Stomach (tissue), 8 donors: ENCODE measurements at regions not wholly inside any gene's neighbourhood (a gene's known extent, or its start where the extent isn't known, plus 50 kb on each side); places are given as distances from the start of the nearest gene placed in this dataset.

Experiments
- DNase-seq, 2 donors: peaks; one replicate each; pipeline versions ENCODE4 v3.0.0 to v3.0.0-alpha.2; 2013 to 2019
- H3K27ac ChIP-seq, 5 donors: fragments of 200-600 bp in 4 of 5; sonication (generic) in 4 of 5; one replicate each; pipeline ENCODE4 v1.5.1; 2013 to 2019; ENCODE audit warnings: mild to moderate bottlenecking in 1 of 5, moderate library complexity in 1 of 5
- H3K27me3 ChIP-seq, 3 donors: fragments of 200-600 bp; sonication (generic); one replicate each; pipeline ENCODE4 v1.5.1; 2017 to 2019; ENCODE audit warnings: mixed run types in 1 of 3
- H3K36me3 ChIP-seq, 4 donors: fragments of 200-600 bp; sonication (generic); 1 replicate in 3 of 4; 2 replicates in 1 of 4; pipeline ENCODE4 v1.5.1; 2016 to 2019
- H3K4me1 ChIP-seq, 4 donors: fragments of 200-600 bp; sonication (generic); one replicate each; pipeline ENCODE4 v1.5.1; 2016 to 2019
- H3K4me3 ChIP-seq, 4 donors: fragments of 200-600 bp; sonication (generic) in 3 of 4; one replicate each; pipeline ENCODE4 v1.5.1; 2016 to 2019; ENCODE audit warnings: mild to moderate bottlenecking in 1 of 4
- H3K9me3 ChIP-seq, 4 donors: fragments of 200-600 bp; sonication (generic); one replicate each; pipeline ENCODE4 v1.5.1; 2016 to 2019
- EP300 ChIP-seq: sonication (generic); formaldehyde crosslinking; IDR thresholded peaks from one replicate; pipeline ENCODE4 v1.6.1; 2017; ENCODE audit warnings: antibody characterized with exemption
- POLR2A ChIP-seq, 4 donors: fragments of 450-650 bp; IDR thresholded peaks; one replicate each; pipeline ENCODE4 v1.6.1; 2016; ENCODE audit warnings: antibody characterized with exemption in 4 of 4, control low read depth in 2 of 4, mild to moderate bottlenecking in 1 of 4, moderate library complexity in 1 of 4
- POLR2AphosphoS5 ChIP-seq, 3 donors: sonication (generic); formaldehyde crosslinking; IDR thresholded peaks; one replicate each; pipeline ENCODE4 v1.6.1; 2016; ENCODE audit warnings: antibody characterized with exemption in 3 of 3
- WGBS, 5 donors: extraction: QIAGEN DNeasy Blood & Tissue Kit in 3 of 5; methylation state at CpG; one replicate each; pipeline versions ENCODE4 v1.1.5 to v1.1.7; 2013 to 2018; 5-methylcytosine and 5-hydroxymethylcytosine counted together
- intact Hi-C: fragments of 100-400 bp; cut with DNase I; formaldehyde crosslinking; loops from one replicate; pipeline ENCODE4 v1.15.1; 2023; ENCODE audit warnings: low total_unique reads
- TF ChIP-seq, protein P1 (sequence below), 7 experiments: fragments of 450-650 bp in 4 of 7; fragments of 200-600 bp in 3 of 7; sonication (generic) in 3 of 7; IDR thresholded peaks; one replicate each; pipeline ENCODE4 v1.5.1; 2016 to 2019; ENCODE audit warnings: antibody characterized with exemption in 7 of 7, control low read depth in 2 of 7, mild to moderate bottlenecking in 1 of 7
- donor health status: healthy with polysubstance abuse.
- donor health status: Bipolar disorder and iron deficiency.
- donor health status: healthy.

- no peak overlapping the region for H3K27ac ChIP-seq
- no peaks in the 10 kb centered on the region for H3K27me3 ChIP-seq
- WGBS, 5 donors: 34 to 48% (median 42%) methylated on average over 2 of the region's 2 CpGs
- TF ChIP-seq POLR2A (IDR thresholded peaks at IDR 0.05) (no peak), POLR2AphosphoS5 (IDR thresholded peaks at IDR 0.05) (no peak), EP300 (no peak)
- TF ChIP-seq, protein P1, sequence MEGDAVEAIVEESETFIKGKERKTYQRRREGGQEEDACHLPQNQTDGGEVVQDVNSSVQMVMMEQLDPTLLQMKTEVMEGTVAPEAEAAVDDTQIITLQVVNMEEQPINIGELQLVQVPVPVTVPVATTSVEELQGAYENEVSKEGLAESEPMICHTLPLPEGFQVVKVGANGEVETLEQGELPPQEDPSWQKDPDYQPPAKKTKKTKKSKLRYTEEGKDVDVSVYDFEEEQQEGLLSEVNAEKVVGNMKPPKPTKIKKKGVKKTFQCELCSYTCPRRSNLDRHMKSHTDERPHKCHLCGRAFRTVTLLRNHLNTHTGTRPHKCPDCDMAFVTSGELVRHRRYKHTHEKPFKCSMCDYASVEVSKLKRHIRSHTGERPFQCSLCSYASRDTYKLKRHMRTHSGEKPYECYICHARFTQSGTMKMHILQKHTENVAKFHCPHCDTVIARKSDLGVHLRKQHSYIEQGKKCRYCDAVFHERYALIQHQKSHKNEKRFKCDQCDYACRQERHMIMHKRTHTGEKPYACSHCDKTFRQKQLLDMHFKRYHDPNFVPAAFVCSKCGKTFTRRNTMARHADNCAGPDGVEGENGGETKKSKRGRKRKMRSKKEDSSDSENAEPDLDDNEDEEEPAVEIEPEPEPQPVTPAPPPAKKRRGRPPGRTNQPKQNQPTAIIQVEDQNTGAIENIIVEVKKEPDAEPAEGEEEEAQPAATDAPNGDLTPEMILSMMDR (IDR thresholded peaks at IDR 0.05): no peak
- intact Hi-C loops: no loop called here
- DNase-seq: no peak
- H3K9me3 ChIP-seq: no peaks in the 10 kb centered on the region
- H3K4me1 ChIP-seq: no peaks in the 10 kb centered on the region
- no peaks in the 10 kb centered on the region for H3K36me3 ChIP-seq
- no peak overlapping the region for H3K4me3 ChIP-seq
Observed at GRCh38 chr1:208369045-208369444, 124.9 kb upstream of the PLXNA2 start.

GRCh38 chr1:208369658-208370057 is 125.5 kb upstream of the PLXNA2 start:
- no peak for DNase-seq
- intact Hi-C loops: no loop called here
- Histone ChIP-seq H3K27ac (no peak overlapping the region), H3K27me3 (no peaks in the 10 kb centered on the region), H3K9me3 (no peaks in the 10 kb centered on the region), H3K4me1 (no peaks in the 10 kb centered on the region), H3K36me3 (no peaks in the 10 kb centered on the region), H3K4me3 (no peak overlapping the region)
- TF ChIP-seq POLR2AphosphoS5 (IDR thresholded peaks at IDR 0.05): no peak
- 16 to 38% (median 33%) methylated on average over 2 of the region's 2 CpGs for WGBS, 5 donors

GRCh38 chr1:208374391-208374941 is 130.3 kb upstream of the PLXNA2 start:
- Histone ChIP-seq H3K27ac (no peak overlapping the region), H3K4me1 (no peaks in the 10 kb centered on the region), H3K27me3 (no peaks in the 10 kb centered on the region), H3K36me3 (no peaks in the 10 kb centered on the region), H3K9me3 (no peaks in the 10 kb centered on the region), H3K4me3 (no peak overlapping the region)
- no peak for DNase-seq
- TF ChIP-seq, protein P1 (IDR thresholded peaks at IDR 0.05): no peak
- TF ChIP-seq POLR2AphosphoS5 (IDR thresholded peaks at IDR 0.05) (no peak), EP300 (no peak), POLR2A (IDR thresholded peaks at IDR 0.05) (no peak)
- 50 to 87% (median 70%) methylated on average over 6 of the region's 6 CpGs for WGBS, 5 donors
- intact Hi-C loops: no loop called here

GRCh38 chr1:208381481-208381880 is 137.3 kb upstream of the PLXNA2 start:
- no peak for DNase-seq
- H3K27me3 ChIP-seq: no peaks in the 10 kb centered on the region
- 17 to 62% (median 23%) methylated on average over 1 of the region's 1 CpG for WGBS, 5 donors
- no peak overlapping the region for H3K4me3 ChIP-seq
- no peaks in the 10 kb centered on the region for H3K36me3 ChIP-seq
- no peak overlapping the region for H3K27ac ChIP-seq
- intact Hi-C loops: no loop called here
- TF ChIP-seq POLR2AphosphoS5 (IDR thresholded peaks at IDR 0.05) (no peak), EP300 (no peak), POLR2A (IDR thresholded peaks at IDR 0.05) (no peak)
- TF ChIP-seq, protein P1 (IDR thresholded peaks at IDR 0.05): no peak
- H3K4me1 ChIP-seq: no peaks in the 10 kb centered on the region
- H3K9me3 ChIP-seq: no peaks in the 10 kb centered on the region

DNA sequence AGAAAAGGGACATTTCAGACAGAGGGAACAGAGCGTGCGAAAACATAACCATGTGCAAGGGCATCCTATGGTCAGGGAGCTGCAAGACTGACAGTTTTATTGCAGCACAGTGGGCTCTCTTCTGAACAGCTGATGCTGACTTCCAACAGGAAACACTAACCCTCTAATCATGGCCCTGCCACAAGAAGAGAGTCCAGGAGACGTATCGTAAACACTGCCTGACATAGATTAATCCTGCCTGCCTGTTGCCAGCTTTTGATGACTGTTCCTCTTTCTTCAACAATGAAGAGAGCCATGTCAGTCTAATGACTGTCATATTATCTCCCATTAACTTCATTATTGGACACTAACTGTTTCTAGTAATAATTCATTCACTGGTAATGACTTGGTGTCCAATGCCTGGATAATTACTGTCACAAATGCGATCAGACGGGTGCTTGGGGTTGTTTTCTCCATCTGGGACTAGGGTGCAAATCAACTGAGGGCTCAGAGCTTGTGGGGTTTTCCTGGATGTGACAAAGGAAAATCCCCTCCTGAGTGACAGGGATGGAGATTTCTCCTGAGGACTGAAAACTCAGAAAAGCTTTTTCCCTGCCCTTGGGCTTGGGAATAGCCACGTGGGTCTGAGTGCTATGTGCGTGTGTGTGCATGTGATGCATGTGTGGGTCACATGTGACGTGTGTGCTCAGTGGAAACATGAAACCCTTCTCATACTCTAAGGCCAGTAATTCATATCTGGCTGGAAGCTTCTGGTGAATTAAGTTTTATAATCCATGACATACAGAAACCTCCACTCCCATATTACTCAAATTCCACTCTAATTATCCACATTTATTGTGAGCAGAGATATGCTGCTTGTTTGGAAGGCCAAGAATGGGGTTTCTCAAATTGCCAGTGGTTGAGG is 144.0 kb upstream of the PLXNA2 start:
- intact Hi-C loops: no loop called here
- Histone ChIP-seq H3K27me3 (no peaks in the 10 kb centered on the region), H3K4me3 (no peak overlapping the region), H3K4me1 (no peaks in the 10 kb centered on the region), H3K9me3 (no peaks in the 10 kb centered on the region), H3K27ac (no peak overlapping the region), H3K36me3 (no peaks in the 10 kb centered on the region)
- DNase-seq: peak in 1 of 2 donors; percentile 12
- TF ChIP-seq, protein P1 (IDR thresholded peaks at IDR 0.05): no peak
- TF ChIP-seq EP300 (no peak), POLR2AphosphoS5 (IDR thresholded peaks at IDR 0.05) (no peak), POLR2A (IDR thresholded peaks at IDR 0.05) (no peak)
- WGBS, 5 donors: 59 to 74% (median 68%) methylated on average over 9 of the region's 9 CpGs
